ENCODE measurements at regions not wholly inside any gene's neighbourhood (a gene's known extent, or its start where the extent isn't known, plus 50 kb on each side); places are given as distances from the start of the nearest gene placed in this dataset.

DNA sequence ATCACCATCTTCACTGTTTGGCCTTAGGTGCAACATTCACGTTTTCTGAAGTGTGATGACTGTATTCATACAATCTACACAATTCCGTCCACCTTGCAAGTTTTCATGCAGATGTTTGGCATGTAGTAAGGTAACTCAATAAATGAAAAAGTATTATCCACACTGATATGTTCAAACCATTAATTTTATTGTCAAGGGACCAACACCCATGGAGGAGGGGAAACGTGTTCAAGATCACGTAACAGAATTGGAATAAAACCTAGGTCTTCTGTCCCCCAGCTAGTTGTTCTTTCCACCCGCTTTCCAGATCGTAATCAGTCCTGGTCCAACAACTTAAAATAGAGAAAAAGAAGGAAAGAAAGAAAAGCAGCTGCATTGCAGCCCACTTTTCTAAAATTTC is 560.4 kb upstream of the MCTP2 start:
- DNase-seq (ENCODE audit: extremely low read depth in 1 of 2, low read depth in 1 of 2): no peak

DNA sequence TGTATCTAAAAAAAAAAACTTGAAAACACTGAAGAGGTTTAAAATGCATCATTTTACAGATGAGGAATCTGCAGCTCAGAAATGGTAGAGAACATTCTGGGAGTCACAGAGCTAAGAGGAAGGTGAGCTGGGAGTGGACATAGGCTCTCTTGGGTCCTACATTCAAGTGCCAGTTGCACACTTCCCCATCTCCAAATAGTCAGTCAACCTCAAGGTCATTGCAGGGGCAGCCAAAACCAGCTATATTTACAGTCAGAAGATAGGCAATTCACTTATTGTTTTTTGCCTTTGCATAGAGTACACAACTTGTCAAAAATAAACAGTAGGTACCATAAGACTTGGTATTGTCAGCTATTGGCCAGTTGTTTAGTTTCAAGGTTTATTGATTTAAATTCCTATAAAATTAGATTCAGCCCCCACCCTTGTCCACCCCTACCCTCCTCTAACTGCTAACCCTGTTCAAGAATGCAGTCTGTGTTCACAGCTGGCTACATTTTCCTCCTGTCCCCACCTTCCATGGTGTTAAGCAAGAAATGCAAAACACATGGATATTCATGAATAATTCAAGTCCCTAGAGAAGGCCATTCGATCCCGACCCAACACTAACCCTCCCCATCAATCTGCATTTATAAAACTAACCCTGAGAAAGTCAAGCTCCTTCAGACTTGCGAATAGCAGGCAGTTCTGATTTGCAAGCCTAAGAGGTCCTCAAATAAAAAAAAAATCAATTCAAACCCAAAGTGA is 567.0 kb upstream of the MCTP2 start:
- no peak for DNase-seq (ENCODE audit: extremely low read depth in 1 of 2, low read depth in 1 of 2)

GRCh38 chr15:93662162-93662885 is 569.0 kb upstream of the MCTP2 start:
- no peak for DNase-seq (ENCODE audit: extremely low read depth in 1 of 2, low read depth in 1 of 2)

- DNase-seq (ENCODE audit: extremely low read depth in 1 of 2, low read depth in 1 of 2): no peak
Observed at GRCh38 chr15:93658026-93658816, 569.2 kb upstream of the RGMA start.

DNA sequence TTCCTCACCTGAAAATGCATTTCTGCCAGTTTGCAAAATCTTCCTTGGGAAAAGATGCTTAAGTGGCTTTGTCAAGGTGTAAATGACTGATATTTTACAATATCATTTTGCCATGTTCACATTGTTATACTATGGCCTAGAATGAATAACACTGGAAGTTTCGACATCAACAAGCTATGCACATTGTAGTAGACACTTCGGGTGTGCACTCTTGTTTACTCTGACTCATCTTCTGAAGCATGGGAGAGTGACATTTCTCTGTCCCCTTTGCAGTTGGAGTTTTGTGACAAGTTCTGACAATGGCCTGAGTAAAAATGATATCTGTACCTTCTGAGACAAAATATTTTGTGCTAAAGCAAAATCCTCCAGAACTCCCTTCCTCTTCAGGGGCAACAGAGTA is 567.0 kb upstream of the RGMA start:
- no peak for DNase-seq (ENCODE audit: extremely low read depth in 1 of 2, low read depth in 1 of 2)

GRCh38 chr15:93649691-93650235 is 560.8 kb upstream of the RGMA start:
- DNase-seq (ENCODE audit: extremely low read depth in 1 of 2, low read depth in 1 of 2): no peak

- DNase-seq (ENCODE audit: extremely low read depth in 1 of 2, low read depth in 1 of 2): no peak
Observed at GRCh38 chr15:93646193-93646592, 557.2 kb upstream of the RGMA start.

DNA sequence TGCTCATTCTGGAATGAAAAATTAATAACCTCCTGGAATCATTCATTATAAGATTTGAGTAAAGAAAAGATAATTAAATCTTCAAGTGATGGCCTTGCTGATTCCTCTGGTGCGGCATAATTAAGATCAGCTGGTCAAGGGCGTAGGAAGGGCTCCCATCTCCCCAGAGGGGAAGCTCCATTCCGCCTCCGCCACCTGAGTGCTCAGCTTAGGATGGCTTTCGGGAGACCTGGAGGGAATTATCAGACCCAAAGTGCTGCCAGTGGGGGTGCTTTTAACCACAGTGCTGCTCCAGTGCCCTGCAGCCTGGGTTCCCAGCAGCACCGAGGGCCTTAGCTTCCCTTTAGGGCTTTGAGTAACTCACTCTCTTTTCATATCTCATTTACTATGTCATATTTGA is 556.6 kb upstream of the RGMA start:
- no peak for DNase-seq (ENCODE audit: extremely low read depth in 1 of 2, low read depth in 1 of 2)

- DNase-seq (ENCODE audit: extremely low read depth in 1 of 2, low read depth in 1 of 2): no peak
Observed at GRCh38 chr15:93644595-93644994, 555.6 kb upstream of the RGMA start.

- DNase-seq (ENCODE audit: extremely low read depth in 1 of 2, low read depth in 1 of 2): no peak
Observed at GRCh38 chr15:93640411-93640962, 551.5 kb upstream of the RGMA start.

DNA sequence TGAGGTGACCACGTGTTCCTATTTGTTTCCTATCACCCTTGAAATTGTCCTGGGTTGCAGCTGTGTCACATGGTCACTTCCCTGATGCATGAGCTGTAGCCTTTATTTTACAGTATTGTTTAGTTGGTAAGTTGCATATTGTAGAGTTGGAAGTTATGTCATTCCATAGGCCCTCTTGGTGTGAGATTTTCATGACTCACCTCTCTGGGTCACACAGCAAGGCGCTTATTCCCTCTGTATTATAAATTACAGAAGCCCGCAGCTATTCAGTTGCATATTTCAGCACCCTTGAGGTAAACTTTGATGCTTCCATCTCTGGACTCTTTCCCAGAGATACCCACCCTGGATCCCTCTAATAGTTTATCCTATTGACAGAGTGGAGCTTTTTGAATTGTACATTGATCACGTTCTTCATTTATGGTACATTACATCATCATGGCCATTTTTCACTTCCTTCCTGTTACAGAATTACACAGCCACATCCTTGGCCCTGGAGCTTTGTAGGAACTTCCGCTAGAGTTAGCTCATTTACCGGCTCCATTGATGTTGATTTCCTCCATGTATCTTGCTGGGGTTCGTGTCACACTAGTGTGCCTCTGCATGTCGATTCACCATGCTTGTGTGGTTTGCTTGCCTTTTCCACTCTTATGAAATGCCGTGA is 543.1 kb upstream of the RGMA start:
- no peak for DNase-seq (ENCODE audit: extremely low read depth in 1 of 2, low read depth in 1 of 2)

DNA sequence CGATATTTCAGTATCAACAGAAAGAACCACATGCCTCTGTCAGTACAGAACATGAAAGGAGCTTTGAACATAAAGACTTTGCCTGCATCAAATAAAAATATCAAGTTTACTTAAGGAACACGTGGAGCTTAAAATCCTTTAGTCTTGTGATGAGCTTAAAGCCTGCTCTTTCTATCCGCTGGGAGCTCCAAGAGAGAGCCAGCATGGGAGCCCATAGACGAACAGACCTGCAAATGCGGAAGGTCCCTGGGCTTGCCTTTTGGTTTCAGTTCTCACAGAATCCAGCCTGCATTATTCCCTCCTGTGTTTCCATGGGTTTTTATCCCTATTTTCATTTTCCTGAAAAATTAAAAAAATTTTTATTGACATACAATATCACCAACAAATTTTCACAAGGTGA is 530.6 kb upstream of the RGMA start:
- DNase-seq (ENCODE audit: extremely low read depth in 1 of 2, low read depth in 1 of 2): no peak

DNA sequence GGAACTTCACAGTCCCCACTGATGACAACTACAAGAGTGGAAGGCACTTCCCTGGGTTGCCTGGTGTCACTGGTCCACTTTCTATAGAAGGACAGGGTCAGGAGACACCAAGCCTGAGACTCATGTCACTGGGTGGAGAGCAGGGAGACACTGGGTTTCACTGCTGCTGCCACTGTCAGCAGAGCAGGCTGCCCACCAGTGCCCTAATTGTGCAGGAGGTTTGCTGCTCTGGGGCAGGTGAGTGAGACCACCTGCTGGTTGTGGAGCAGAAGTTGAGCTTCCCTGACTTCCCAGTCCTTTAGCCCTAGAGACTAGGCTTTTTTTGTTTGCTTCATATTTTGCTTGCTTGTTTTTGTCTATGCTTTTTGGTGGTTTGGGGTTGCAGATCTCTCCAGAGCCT is 528.4 kb upstream of the RGMA start:
- DNase-seq (ENCODE audit: extremely low read depth in 1 of 2, low read depth in 1 of 2): no peak

DNA sequence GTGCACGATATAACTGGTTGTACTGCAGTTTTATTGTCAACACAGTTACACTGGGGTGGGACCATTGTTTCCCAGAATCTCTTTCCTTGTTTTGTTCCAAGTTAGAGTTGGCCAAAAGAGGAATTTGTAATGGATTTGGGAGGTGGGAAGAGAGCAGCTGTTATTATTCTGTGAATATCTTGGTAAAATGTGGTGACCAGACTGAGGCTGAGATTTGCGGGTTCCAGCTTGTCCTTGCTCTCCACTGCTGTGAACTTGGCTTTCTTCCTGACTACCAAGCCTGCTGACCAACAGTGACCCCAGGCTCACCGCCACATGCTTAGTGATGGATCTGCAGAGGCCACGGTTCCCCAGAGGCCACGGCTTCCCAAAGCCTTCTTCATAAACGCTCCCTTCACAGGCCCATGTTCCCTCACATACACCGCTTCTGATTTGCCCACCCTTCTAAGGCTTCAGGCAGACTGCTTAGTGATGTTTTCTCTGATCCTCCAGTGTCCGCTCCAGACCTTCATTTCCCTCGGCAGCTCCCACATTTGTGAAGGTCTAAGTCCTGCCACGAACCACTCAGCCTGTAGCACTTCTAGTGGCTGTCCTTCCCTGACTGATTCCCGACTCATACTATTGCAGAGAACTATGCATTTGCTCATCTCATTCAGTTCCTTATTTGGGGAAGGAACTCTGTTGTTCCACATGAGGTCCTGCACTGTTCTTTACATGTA is 525.5 kb upstream of the RGMA start:
- DNase-seq (ENCODE audit: extremely low read depth in 1 of 2, low read depth in 1 of 2): no peak

DNA sequence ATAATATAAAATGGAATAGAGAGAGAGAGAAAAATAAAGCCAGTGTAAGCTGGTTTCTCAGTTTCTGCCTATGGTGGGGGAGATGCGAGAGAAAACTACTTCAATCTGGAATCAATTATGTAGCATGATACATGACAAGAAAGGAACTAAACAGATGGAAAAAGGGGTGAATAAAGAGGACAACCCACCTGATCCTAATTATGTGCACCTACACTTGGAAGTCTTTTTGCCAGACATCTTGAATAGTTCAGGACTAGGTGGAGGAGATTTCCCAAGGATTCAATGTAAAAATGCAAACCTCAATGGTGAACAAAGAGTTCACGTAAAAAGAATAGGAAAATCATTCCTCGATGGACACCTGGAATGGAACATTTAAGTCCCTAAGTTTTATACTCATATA is 524.4 kb upstream of the RGMA start:
- no peak for DNase-seq (ENCODE audit: extremely low read depth in 1 of 2, low read depth in 1 of 2)

DNA sequence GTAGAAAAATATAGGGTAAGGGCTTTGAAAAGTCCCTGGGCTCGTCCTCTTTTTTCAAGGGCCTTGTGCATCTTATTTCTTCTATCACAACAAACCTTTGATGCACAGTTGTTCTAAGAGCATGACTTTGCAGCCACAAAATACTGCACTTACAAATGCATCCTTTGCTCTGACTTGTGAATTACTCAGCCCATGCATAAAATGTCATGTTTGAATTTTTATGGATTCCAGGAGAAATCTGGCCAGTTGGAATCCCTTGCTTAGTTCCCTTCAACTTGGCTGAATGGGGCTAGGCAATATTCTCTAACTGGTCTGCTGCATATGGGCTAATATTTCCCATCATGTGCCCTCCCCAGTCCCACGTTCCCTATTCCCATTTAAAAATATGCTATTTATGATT is 523.9 kb upstream of the RGMA start:
- no peak for DNase-seq (ENCODE audit: extremely low read depth in 1 of 2, low read depth in 1 of 2)

GRCh38 chr15:93610944-93611343 is 521.9 kb upstream of the RGMA start:
- no peak for DNase-seq (ENCODE audit: extremely low read depth in 1 of 2, low read depth in 1 of 2)

- no peak for DNase-seq (ENCODE audit: extremely low read depth in 1 of 2, low read depth in 1 of 2)
Observed at GRCh38 chr15:93608643-93609148, 519.7 kb upstream of the RGMA start.

DNA sequence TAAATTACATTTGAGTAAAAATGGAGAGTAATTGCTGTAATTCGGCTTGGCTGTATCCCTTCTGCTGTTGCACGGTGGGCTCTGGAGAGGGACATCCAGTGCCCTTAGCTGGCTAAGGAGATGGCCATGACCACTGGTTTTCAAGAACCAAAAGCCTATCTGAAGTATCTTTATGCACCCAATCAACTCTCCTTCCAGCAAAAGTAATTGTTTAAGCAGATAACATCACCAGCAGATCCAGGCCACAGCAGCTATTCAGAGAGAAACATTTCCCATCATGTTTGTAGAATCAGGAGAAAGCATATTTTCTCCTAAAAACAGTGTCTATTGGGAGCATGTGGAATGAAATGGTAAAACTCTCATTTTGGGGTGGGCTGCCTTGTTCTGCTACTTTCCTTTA is 514.5 kb upstream of the RGMA start:
- DNase-seq (ENCODE audit: extremely low read depth in 1 of 2, low read depth in 1 of 2): no peak

GRCh38 chr15:93587059-93587521 is 498.1 kb upstream of the RGMA start:
- DNase-seq (ENCODE audit: extremely low read depth in 1 of 2, low read depth in 1 of 2): no peak
